Astrocyte (in vitro differentiated cells and primary cell): ENCODE measurements at regions not wholly inside any gene's neighbourhood (a gene's known extent, or its start where the extent isn't known, plus 50 kb on each side); places are given as distances from the start of the nearest gene placed in this dataset.

Source experiments
- EZH2 ChIP-seq: IDR thresholded peaks from 2 replicates; pipeline ENCODE4 v1.6.1; 2012; ENCODE audit warnings: mild to moderate bottlenecking, low read length, inconsistent platforms; ENCODE audit not compliant: insufficient read depth
- TF ChIP-seq, protein P1 (sequence below): IDR thresholded peaks from 2 replicates; pipeline ENCODE4 v1.5.1; 2011; ENCODE audit warnings: low read depth, mild to moderate bottlenecking, inconsistent platforms, low read length, moderate library complexity; ENCODE audit not compliant: insufficient read depth

DNA sequence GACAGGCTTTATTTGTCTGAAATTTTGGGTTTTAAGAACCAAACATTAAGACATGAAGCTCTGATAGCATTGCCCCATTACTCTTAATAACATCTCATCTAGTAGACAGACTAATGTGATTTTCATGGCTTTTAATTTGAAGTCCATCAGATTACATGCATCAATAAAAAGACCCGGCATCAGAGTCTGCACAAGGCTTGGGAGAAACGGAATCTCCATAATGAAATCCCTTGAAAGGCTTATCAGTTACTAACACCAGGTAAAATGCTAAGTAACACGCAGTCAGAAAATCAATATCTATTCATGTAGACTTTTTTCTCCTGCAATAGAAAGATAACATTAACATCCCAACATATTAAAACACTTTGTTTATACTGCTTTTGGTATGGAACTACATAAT is 1485.2 kb upstream of the DDX18 start:
- TF ChIP-seq, protein P1, sequence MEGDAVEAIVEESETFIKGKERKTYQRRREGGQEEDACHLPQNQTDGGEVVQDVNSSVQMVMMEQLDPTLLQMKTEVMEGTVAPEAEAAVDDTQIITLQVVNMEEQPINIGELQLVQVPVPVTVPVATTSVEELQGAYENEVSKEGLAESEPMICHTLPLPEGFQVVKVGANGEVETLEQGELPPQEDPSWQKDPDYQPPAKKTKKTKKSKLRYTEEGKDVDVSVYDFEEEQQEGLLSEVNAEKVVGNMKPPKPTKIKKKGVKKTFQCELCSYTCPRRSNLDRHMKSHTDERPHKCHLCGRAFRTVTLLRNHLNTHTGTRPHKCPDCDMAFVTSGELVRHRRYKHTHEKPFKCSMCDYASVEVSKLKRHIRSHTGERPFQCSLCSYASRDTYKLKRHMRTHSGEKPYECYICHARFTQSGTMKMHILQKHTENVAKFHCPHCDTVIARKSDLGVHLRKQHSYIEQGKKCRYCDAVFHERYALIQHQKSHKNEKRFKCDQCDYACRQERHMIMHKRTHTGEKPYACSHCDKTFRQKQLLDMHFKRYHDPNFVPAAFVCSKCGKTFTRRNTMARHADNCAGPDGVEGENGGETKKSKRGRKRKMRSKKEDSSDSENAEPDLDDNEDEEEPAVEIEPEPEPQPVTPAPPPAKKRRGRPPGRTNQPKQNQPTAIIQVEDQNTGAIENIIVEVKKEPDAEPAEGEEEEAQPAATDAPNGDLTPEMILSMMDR = no peak
- no peak for TF ChIP-seq EZH2
